ENCODE measurements at regions not wholly inside any gene's neighbourhood (a gene's known extent, or its start where the extent isn't known, plus 50 kb on each side); places are given as distances from the start of the nearest gene placed in this dataset.

- TF ChIP-seq MLX (CRISPR knock-in tag; IDR thresholded peaks at IDR 0.05) (no peak), ARID4A (CRISPR knock-in tag; IDR thresholded peaks at IDR 0.05; ENCODE audit: borderline replicate concordance) (no peak), ZBTB42 (CRISPR knock-in tag; IDR thresholded peaks at IDR 0.05) (no peak)
Observed at GRCh38 chr17:77843896-77844295, 114.6 kb upstream of the TNRC6C start (continued).

GRCh38 chr17:77844681-77845080 is 113.8 kb upstream of the TNRC6C start:
- ATAC-seq (no peak), FAIRE-seq (no peak), DNase-seq (ENCODE audit: low spot score) (no peak)
- Histone ChIP-seq H3K4me3 (replicated peaks in 1 of 3; ENCODE audit: insufficient read depth in 1 of 3, low read depth in 2 of 3, low read length in 3 of 3) (no peak overlapping the region), H3K36me3 (replicated peaks in 1 of 2; ENCODE audit: control insufficient read depth in 1 of 2, insufficient read depth in 2 of 2, low read length in 2 of 2) (no peaks in the 10 kb centered on the region), H3K79me2 (ENCODE audit: insufficient read depth, low read length) (no peaks in the 10 kb centered on the region), H2AFZ (ENCODE audit: low read length) (no peak overlapping the region), H3K27me3 (ENCODE audit: control insufficient read depth in 1 of 2, insufficient read depth in 2 of 2, low read length in 2 of 2) (peaks cover 6 to 67% of the 10 kb centered on the region in 2 experiments), H3K9me3 (ENCODE audit: low read length) (no peaks in the 10 kb centered on the region), H3K9ac (ENCODE audit: insufficient read depth, low read depth, low read length) (no peak overlapping the region), H3K4me1 (ENCODE audit: insufficient read depth, low read length) (peaks cover 5% of the 10 kb centered on the region; the same call in 1 of the 2 replicates), H3K27ac (ENCODE audit: extremely low read length, insufficient read depth, low read length) (no peak overlapping the region), H4K20me1 (ENCODE audit: insufficient read depth, low read length) (no peaks in the 10 kb centered on the region), H3K4me2 (ENCODE audit: low read depth, low read length) (no peak overlapping the region)
- no TSS peak for BruUV-seq (replicated peaks)
- in situ Hi-C loops (cut with HindIII; ENCODE audit: extremely low pct_ligation_motif_present, low pct_unique_long_range_greater_than_20kb) = no loop called here
- ChIA-PET CTCF (ENCODE audit: low intra/inter-chr PET ratio, low total read pairs) (no interaction called here), POLR2A (no interaction called here)
- intact Hi-C loops (cut with micrococcal nuclease; ENCODE audit: unreplicated experiment) = no loop called here
- WGBS (ENCODE audit: low lambda C conversion rate) = 53% methylated on average over 11 of the region's 11 CpGs
- TF ChIP-seq ZFP82 (CRISPR knock-in tag; IDR thresholded peaks at IDR 0.05; ENCODE audit: borderline replicate concordance) (no peak), ZXDC (CRISPR knock-in tag; IDR thresholded peaks at IDR 0.05) (no peak), ZNF414 (CRISPR knock-in tag; IDR thresholded peaks at IDR 0.05) (no peak), ZNF562 (CRISPR knock-in tag; IDR thresholded peaks at IDR 0.05; ENCODE audit: borderline replicate concordance) (no peak), RNF219 (CRISPR knock-in tag; IDR thresholded peaks at IDR 0.05) (no peak)

Data from HepG2 (cell line).